Natural killer cell treated with Interleukin-12 subunit alpha and Interleukin-12 subunit beta and Interleukin-15 and Interleukin-18, amount 100 ng/mL, for 72 hours (primary cell): ENCODE measurements at regions not wholly inside any gene's neighbourhood (a gene's known extent, or its start where the extent isn't known, plus 50 kb on each side); places are given as distances from the start of the nearest gene placed in this dataset.
"Not testable (repeated sequence)": the region's sequence is repeated elsewhere in the genome, so short reads cannot be mapped to it uniquely, and the experiment has no call there.

Experiments used
- ATAC-seq, 2 donors: fragments of 150-1000 bp; cut with Tn5 transposase in 1 of 2; sonication (Bioruptor Pico), chemical (Tn5 transposase) in 1 of 2; 2 replicates each; pipeline ENCODE4 v1.10.0; 2021
- DNase-seq: peaks from one replicate; pipeline ENCODE4 v3.0.0; 2022; ENCODE audit warnings: low spot score
- H3K27ac Mint-ChIP-seq, 2 donors: 1 replicate in 1 of 2; 2 replicates in 1 of 2; pipeline ENCODE4 v1.8.0; 2022; ENCODE audit warnings: mixed read lengths in 2 of 2, mild to moderate bottlenecking in 1 of 2, moderate library complexity in 1 of 2
- H3K27me3 Mint-ChIP-seq, 2 donors: 1 replicate in 1 of 2; 2 replicates in 1 of 2; pipeline ENCODE4 v1.8.0; 2022; ENCODE audit warnings: mixed read lengths in 2 of 2
- H3K36me3 Mint-ChIP-seq: one replicate; pipeline ENCODE4 v1.8.0; 2022; ENCODE audit warnings: mixed read lengths
- H3K4me1 Mint-ChIP-seq, 2 donors: 1 replicate in 1 of 2; 2 replicates in 1 of 2; pipeline ENCODE4 v1.8.0; 2022; ENCODE audit warnings: low read depth in 2 of 2, mixed read lengths in 2 of 2, mild to moderate bottlenecking in 1 of 2
- H3K4me3 Mint-ChIP-seq: one replicate; pipeline ENCODE4 v1.8.0; 2022; ENCODE audit warnings: mixed read lengths
- H3K9me3 Mint-ChIP-seq: 2 replicates; pipeline ENCODE4 v1.8.0; 2022; ENCODE audit warnings: mixed read lengths

DNA sequence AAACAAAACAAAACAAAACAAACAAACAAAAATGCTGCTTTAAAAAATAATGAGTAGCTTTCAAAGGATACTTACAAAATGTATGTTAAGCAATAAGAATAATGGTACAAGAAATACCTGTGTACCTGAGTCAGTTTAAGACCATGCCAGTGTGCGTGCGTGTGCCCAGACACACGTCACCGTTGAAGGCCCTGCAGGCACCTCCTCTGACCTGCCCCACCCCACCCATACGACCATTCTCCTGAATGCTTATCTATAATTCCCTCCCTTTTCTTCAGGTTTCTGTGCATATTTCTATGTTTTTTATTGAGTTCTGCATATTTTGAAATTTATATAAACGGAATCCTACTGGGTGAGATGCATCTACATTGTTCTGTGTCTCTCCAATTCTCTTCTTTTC, 374.2 kb upstream of the KLF6 start:
- Mint-ChIP-seq H3K4me1 (peaks cover 0 to 8% of the 10 kb centered on the region in 2 donors), H3K27me3 (peaks cover 0 to 3% of the 10 kb centered on the region in 2 donors), H3K9me3 (no peaks in the 10 kb centered on the region), H3K27ac (peak overlapping the region in 1 of 2 donors; percentile 49), H3K4me3 (no peak overlapping the region), H3K36me3 (no peaks in the 10 kb centered on the region)
- ATAC-seq (no peak), DNase-seq (no peak)

DNA sequence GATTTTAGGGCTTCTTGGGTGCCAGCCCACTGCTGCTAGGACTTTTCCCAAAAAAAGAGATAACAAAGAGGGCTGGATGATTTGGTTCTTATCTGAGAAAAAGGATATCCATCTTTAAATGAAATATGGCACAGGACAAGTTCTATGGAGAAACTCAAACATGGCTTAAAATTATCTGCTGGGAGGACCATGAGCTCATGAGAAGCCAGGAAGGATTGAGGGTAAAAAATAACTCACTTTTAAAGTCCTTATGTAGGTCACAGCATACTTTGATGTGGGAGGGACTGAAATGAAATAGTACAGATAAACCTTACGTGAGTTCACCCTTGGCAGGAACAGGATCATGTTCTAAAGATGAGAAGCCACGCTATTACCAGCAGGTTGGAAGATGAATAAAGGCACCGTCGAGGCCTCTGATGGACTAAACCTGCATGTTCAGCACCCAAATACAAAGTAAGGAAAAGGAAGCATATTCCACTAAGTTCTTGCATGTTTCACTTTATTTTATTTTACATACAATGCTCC, 369.2 kb upstream of the KLF6 start:
- no peak for ATAC-seq
- no peak overlapping the region for H3K4me3 Mint-ChIP-seq
- no peak for DNase-seq

GRCh38 chr10:4151466-4151865, 366.5 kb upstream of the KLF6 start:
- DNase-seq (no peak), ATAC-seq (no peak)
- Mint-ChIP-seq H3K36me3 (no peaks in the 10 kb centered on the region), H3K4me1 (peaks cover 0 to 7% of the 10 kb centered on the region in 2 donors), H3K4me3 (no peak overlapping the region), H3K9me3 (no peaks in the 10 kb centered on the region), H3K27ac (peak overlapping the region in 1 of 2 donors; percentile 53), H3K27me3 (peaks cover 0 to 1% of the 10 kb centered on the region in 2 donors)

More for the DNA sequence above, 369.2 kb upstream of the KLF6 start:
- Mint-ChIP-seq H3K4me1 (peaks cover 0 to 4% of the 10 kb centered on the region in 2 donors), H3K36me3 (no peaks in the 10 kb centered on the region), H3K27me3 (no peaks in the 10 kb centered on the region), H3K9me3 (no peaks in the 10 kb centered on the region), H3K27ac (peak overlapping the region in 1 of 2 donors; percentile 53)

DNA sequence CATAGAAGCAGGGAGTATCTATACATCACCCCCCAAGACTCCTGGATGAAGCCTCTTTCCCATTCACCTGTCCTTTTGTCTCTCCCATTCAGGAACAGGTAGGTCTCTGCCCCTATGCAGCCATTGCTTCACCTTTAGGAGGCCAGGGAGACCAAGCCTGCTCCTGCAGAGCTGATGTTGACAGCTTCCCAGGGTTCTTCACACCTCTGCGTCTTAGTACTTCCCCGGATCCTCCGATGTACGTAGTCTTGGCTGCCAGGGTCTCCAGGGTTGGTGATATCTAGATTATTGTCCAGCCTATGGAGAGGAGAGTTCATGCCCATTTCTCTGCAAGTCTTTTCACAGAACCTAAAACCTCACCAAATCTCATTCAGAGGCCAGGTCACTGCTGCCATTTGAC, 365.7 kb upstream of the KLF6 start:
- H3K9me3 Mint-ChIP-seq = peaks cover 4% of the 10 kb centered on the region
- ATAC-seq (no peak), DNase-seq (no peak)
- H3K4me1 Mint-ChIP-seq = peaks cover 0 to 7% of the 10 kb centered on the region in 2 donors
- peaks cover 0 to 2% of the 10 kb centered on the region in 2 donors for H3K27me3 Mint-ChIP-seq
- H3K27ac Mint-ChIP-seq = peak overlapping the region in 1 of 2 donors; percentile 68
- H3K36me3 Mint-ChIP-seq = no peaks in the 10 kb centered on the region
- no peak overlapping the region for H3K4me3 Mint-ChIP-seq

DNA sequence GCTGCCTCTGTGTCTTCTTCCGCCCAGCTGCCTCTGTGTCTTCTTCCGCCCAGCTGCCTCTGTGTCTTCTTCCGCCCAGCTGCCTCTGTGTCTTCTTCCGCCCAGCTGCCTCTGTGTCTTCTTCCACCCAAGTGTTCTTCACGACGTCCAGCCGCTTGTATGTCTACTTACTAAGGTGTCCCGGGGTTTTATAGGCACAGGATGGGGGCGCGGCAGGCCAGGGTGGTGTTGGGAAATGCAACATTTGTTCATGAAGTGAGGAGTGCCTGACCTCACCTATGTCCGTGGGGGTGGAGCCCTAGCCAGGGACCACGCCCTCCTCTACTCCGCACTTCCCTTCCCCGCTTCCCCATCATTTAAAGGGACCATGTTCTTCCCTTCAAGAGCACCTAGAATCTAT, 364.5 kb upstream of the KLF6 start:
- not testable (repeated sequence) for DNase-seq, ATAC-seq, H3K9me3 Mint-ChIP-seq, H3K27ac Mint-ChIP-seq, H3K36me3 Mint-ChIP-seq, H3K4me1 Mint-ChIP-seq, H3K27me3 Mint-ChIP-seq, H3K4me3 Mint-ChIP-seq

- no peak for ATAC-seq
- no peak overlapping the region for H3K4me3 Mint-ChIP-seq
Measured at GRCh38 chr10:4147245-4147644, 362.2 kb upstream of the KLF6 start.

GRCh38 chr10:4144817-4145216, 359.8 kb upstream of the KLF6 start:
- no peak for ATAC-seq
- no peak overlapping the region for H3K4me3 Mint-ChIP-seq
- peaks cover 0 to 3% of the 10 kb centered on the region in 2 donors for H3K4me1 Mint-ChIP-seq
- H3K27ac Mint-ChIP-seq = peak overlapping the region in 1 of 2 donors; percentile 16
- H3K9me3 Mint-ChIP-seq = peaks cover 16% of the 10 kb centered on the region
- no peak for DNase-seq
- peaks cover 19% of the 10 kb centered on the region for H3K36me3 Mint-ChIP-seq
- H3K27me3 Mint-ChIP-seq = peaks cover 0 to 2% of the 10 kb centered on the region in 2 donors

More at GRCh38 chr10:4147245-4147644, 362.2 kb upstream of the KLF6 start:
- Mint-ChIP-seq H3K4me1 (peaks cover 0 to 7% of the 10 kb centered on the region in 2 donors), H3K36me3 (no peaks in the 10 kb centered on the region), H3K27me3 (peaks cover 0 to 2% of the 10 kb centered on the region in 2 donors), H3K27ac (peak overlapping the region in 1 of 2 donors; percentile 6), H3K9me3 (peaks cover 5% of the 10 kb centered on the region)
- DNase-seq = no peak

GRCh38 chr10:4141471-4141870, 356.5 kb upstream of the KLF6 start:
- H3K27me3 Mint-ChIP-seq = peaks cover 0 to 1% of the 10 kb centered on the region in 2 donors
- ATAC-seq (no peak), DNase-seq (no peak)
- peak overlapping the region in 1 of 2 donors; percentile 28 for H3K27ac Mint-ChIP-seq
- H3K9me3 Mint-ChIP-seq = peaks cover 19% of the 10 kb centered on the region
- no peak overlapping the region for H3K4me3 Mint-ChIP-seq
- peaks cover 4 to 7% of the 10 kb centered on the region in 2 donors for H3K4me1 Mint-ChIP-seq
- H3K36me3 Mint-ChIP-seq = peaks cover 19% of the 10 kb centered on the region

DNA sequence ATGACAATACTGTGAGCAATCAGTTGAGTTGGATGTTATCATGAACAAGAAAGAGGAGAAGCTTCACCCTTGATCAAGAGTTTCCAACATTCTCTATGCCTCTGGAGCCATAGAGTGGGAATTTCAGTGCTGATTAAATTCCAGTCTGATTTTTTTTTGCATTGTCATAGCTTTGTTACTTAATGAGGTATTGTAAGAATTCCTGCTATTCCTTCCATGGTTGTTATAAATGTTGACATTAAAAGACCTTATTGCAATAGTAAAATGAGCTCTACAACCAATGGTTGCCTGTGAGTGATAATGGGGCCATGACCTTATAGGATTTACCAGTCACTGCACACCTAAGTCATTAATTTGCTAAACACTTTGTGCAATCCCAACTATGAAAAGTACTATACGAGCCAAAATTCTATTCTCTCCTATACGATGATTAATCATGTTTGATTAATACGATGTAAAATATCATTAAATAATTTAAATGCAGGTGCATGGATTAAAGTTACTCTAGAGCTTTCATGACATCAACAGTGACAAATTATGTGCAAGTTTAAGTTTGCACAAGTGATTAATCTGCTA, 353.2 kb upstream of the KLF6 start:
- no peak for DNase-seq
- Mint-ChIP-seq H3K27me3 (no peaks in the 10 kb centered on the region), H3K4me1 (peaks cover 24 to 29% of the 10 kb centered on the region in 2 donors), H3K27ac (no peak overlapping the region), H3K36me3 (peaks cover 26% of the 10 kb centered on the region), H3K9me3 (peaks cover 24% of the 10 kb centered on the region), H3K4me3 (no peak overlapping the region)
- ATAC-seq = no peak

GRCh38 chr10:4137299-4137698, 352.3 kb upstream of the KLF6 start:
- Mint-ChIP-seq H3K4me3 (no peak overlapping the region), H3K9me3 (peaks cover 24% of the 10 kb centered on the region), H3K27ac (no peak overlapping the region), H3K4me1 (peaks cover 24 to 29% of the 10 kb centered on the region in 2 donors), H3K27me3 (no peaks in the 10 kb centered on the region), H3K36me3 (peaks cover 26% of the 10 kb centered on the region)
- ATAC-seq (no peak), DNase-seq (no peak)

GRCh38 chr10:4136121-4136520, 351.1 kb upstream of the KLF6 start:
- Mint-ChIP-seq H3K9me3 (peaks cover 17% of the 10 kb centered on the region), H3K27me3 (no peaks in the 10 kb centered on the region), H3K27ac (peak overlapping the region; percentile 64 to 66), H3K4me1 (peaks cover 24 to 29% of the 10 kb centered on the region in 2 donors), H3K36me3 (peaks cover 16% of the 10 kb centered on the region), H3K4me3 (peak overlapping the region; percentile 61)
- ATAC-seq (peak in 1 of 2 donors; percentile 28), DNase-seq (no peak)

DNA sequence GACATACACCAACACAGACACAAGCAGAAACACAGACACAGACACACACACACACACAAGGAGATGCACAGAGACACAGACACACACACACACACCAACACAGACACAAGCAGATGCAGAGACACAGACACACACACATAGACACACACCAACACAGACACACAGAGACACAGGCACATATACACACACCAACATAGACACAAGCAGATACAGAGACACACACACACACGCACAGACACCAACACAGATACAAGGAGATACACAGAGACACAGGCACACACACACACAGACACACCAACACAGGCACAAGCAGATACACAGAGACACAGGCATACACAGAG, 347.2 kb upstream of the KLF6 start:
- no peak overlapping the region for H3K4me3 Mint-ChIP-seq
- DNase-seq (no peak), ATAC-seq (peak in 1 of 2 donors; percentile 7)
- H3K36me3 Mint-ChIP-seq = peaks cover 14% of the 10 kb centered on the region
- H3K9me3 Mint-ChIP-seq = peaks cover 9% of the 10 kb centered on the region
- peaks cover 25 to 39% of the 10 kb centered on the region in 2 donors for H3K4me1 Mint-ChIP-seq
- no peaks in the 10 kb centered on the region for H3K27me3 Mint-ChIP-seq
- H3K27ac Mint-ChIP-seq = no peak overlapping the region

GRCh38 chr10:4131407-4132215, 346.6 kb upstream of the KLF6 start:
- no peak overlapping the region for H3K4me3 Mint-ChIP-seq
- no peak overlapping the region for H3K27ac Mint-ChIP-seq
- peaks cover 26 to 40% of the 10 kb centered on the region in 2 donors for H3K4me1 Mint-ChIP-seq
- H3K36me3 Mint-ChIP-seq = peaks cover 15% of the 10 kb centered on the region
- DNase-seq (no peak), ATAC-seq (peak; percentile 86 to 92)
- no peaks in the 10 kb centered on the region for H3K27me3 Mint-ChIP-seq
- H3K9me3 Mint-ChIP-seq = peaks cover 9% of the 10 kb centered on the region

GRCh38 chr10:4130685-4131084, 345.7 kb upstream of the KLF6 start:
- no peaks in the 10 kb centered on the region for H3K27me3 Mint-ChIP-seq
- no peak overlapping the region for H3K4me3 Mint-ChIP-seq
- H3K4me1 Mint-ChIP-seq = peaks cover 23 to 43% of the 10 kb centered on the region in 2 donors
- DNase-seq = no peak
- ATAC-seq = peak; percentile 20 to 34
- peaks cover 12% of the 10 kb centered on the region for H3K9me3 Mint-ChIP-seq
- peaks cover 23% of the 10 kb centered on the region for H3K36me3 Mint-ChIP-seq
- H3K27ac Mint-ChIP-seq = no peak overlapping the region
